ENCODE measurements at regions not wholly inside any gene's neighbourhood (a gene's known extent, or its start where the extent isn't known, plus 50 kb on each side); places are given as distances from the start of the nearest gene placed in this dataset.
A peak's percentile ranks its signal among the peaks of the same experiment; 100 is the strongest.

DNA sequence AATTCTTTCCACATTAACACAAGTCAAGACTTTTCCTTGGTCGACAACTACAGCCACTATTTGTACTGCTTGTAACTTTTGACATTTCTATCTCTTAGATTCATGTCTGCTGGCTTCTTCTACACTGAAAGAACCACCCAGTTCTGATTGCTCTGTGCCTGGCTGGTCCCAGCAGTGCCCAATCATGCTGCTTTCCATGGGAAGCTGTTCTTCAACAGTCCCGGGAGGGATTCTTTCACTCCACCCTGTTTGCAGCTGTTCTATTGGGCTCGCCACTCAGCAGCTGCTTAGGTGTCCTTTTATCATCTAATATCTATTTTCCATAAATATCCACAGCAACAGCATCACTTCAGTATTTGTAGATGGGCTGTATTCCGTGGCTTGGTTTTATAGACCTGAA, 471.1 kb upstream of the SMIM21 start:
- no peaks in the 10 kb centered on the region for H3K27me3 Mint-ChIP-seq (ENCODE audit: insufficient read depth, unreplicated experiment)
- DNase-seq (ENCODE audit: unreplicated experiment) = no peak
- no peaks in the 10 kb centered on the region for H3K9me3 Mint-ChIP-seq (ENCODE audit: unreplicated experiment)
- ChIA-PET CTCF (interaction anchor here (0.7 to 1.4 kb wide), 3 partner anchors 354 to 1245 kb away, joined by 3 to 4 read pairs (median 3); no protein-coding TSS in a partner anchor), POLR2A (no interaction called here)
- H3K36me3 Mint-ChIP-seq (ENCODE audit: insufficient read depth, unreplicated experiment) = no peaks in the 10 kb centered on the region
- intact Hi-C loops (cut with micrococcal nuclease) = loop anchor here (10.0 kb wide), 1 partner anchor 1244 kb away; no protein-coding TSS in a partner anchor
- TF ChIP-seq, protein P1, sequence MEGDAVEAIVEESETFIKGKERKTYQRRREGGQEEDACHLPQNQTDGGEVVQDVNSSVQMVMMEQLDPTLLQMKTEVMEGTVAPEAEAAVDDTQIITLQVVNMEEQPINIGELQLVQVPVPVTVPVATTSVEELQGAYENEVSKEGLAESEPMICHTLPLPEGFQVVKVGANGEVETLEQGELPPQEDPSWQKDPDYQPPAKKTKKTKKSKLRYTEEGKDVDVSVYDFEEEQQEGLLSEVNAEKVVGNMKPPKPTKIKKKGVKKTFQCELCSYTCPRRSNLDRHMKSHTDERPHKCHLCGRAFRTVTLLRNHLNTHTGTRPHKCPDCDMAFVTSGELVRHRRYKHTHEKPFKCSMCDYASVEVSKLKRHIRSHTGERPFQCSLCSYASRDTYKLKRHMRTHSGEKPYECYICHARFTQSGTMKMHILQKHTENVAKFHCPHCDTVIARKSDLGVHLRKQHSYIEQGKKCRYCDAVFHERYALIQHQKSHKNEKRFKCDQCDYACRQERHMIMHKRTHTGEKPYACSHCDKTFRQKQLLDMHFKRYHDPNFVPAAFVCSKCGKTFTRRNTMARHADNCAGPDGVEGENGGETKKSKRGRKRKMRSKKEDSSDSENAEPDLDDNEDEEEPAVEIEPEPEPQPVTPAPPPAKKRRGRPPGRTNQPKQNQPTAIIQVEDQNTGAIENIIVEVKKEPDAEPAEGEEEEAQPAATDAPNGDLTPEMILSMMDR (IDR thresholded peaks at IDR 0.05; ENCODE audit: unreplicated experiment) = no peak
- H3K4me1 Mint-ChIP-seq (ENCODE audit: insufficient read depth, unreplicated experiment) = no peaks in the 10 kb centered on the region
- no TSS peak for BruUV-seq (replicated peaks)
- no peak overlapping the region for H3K4me3 Mint-ChIP-seq (ENCODE audit: unreplicated experiment)
- H3K27ac Mint-ChIP-seq (ENCODE audit: low read depth, unreplicated experiment) = no peak overlapping the region

DNA sequence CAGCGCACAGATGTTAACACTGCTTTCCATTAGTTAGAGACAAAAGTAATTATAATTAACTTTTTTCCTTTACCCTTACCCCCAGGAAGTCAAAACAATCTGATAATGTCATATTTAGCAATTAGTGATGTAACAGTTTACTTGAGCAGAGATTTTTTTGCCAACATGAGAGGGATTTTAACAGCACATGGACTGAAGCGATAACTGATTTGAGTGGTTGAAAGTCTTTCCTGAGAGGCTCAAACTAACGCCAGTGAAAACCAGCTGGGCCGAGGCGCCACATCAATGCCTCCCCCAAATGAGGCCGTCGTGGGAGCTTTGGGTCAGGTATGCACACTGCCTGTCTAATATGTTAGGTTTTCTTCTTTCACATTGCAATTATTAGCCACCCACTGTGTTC, 469.9 kb upstream of the SMIM21 start:
- ChIA-PET POLR2A (no interaction called here), CTCF (interaction anchor here (0.6 to 1.1 kb wide), 5 partner anchors 196 to 1130 kb away, joined by 3 to 4 read pairs (median 3); no protein-coding TSS in a partner anchor)
- intact Hi-C loops (cut with micrococcal nuclease) = loop anchor here (10.0 kb wide), 1 partner anchor 1243 kb away; no protein-coding TSS in a partner anchor
- H3K9me3 Mint-ChIP-seq (ENCODE audit: unreplicated experiment) = no peaks in the 10 kb centered on the region
- TF ChIP-seq, protein P1 (IDR thresholded peaks at IDR 0.05; ENCODE audit: unreplicated experiment) = no peak
- no peak for DNase-seq (ENCODE audit: unreplicated experiment)
- no peak overlapping the region for H3K27ac Mint-ChIP-seq (ENCODE audit: low read depth, unreplicated experiment)
- H3K4me1 Mint-ChIP-seq (ENCODE audit: insufficient read depth, unreplicated experiment) = no peaks in the 10 kb centered on the region
- no TSS peak for BruUV-seq (replicated peaks)
- H3K36me3 Mint-ChIP-seq (ENCODE audit: insufficient read depth, unreplicated experiment) = no peaks in the 10 kb centered on the region
- H3K4me3 Mint-ChIP-seq (ENCODE audit: unreplicated experiment) = no peak overlapping the region
- H3K27me3 Mint-ChIP-seq (ENCODE audit: insufficient read depth, unreplicated experiment) = no peaks in the 10 kb centered on the region

DNA sequence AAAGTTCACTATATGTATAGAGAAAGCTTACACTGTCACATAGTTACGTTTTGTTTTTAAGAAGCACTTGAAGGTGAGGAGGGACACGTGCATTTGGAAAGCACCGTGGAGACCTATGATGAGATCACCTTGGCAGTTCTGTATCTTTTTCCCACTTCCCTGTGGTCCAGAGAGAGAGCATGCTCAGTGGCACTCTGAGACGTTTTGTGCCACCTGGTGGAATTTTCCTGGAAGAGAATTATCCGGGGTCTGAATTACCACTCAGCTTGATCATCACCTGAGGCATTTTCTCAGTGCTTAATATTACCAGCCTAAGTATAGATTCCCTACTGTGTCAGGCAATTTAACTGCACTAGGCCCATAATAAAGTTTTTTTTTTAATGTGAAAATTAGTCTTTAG, 469.4 kb upstream of the SMIM21 start:
- Mint-ChIP-seq H3K27me3 (ENCODE audit: insufficient read depth, unreplicated experiment) (no peaks in the 10 kb centered on the region), H3K4me1 (ENCODE audit: insufficient read depth, unreplicated experiment) (no peaks in the 10 kb centered on the region), H3K4me3 (ENCODE audit: unreplicated experiment) (no peak overlapping the region), H3K27ac (ENCODE audit: low read depth, unreplicated experiment) (no peak overlapping the region), H3K9me3 (ENCODE audit: unreplicated experiment) (no peaks in the 10 kb centered on the region), H3K36me3 (ENCODE audit: insufficient read depth, unreplicated experiment) (no peaks in the 10 kb centered on the region)
- DNase-seq (ENCODE audit: unreplicated experiment) = peak; percentile 46
- intact Hi-C loops (cut with micrococcal nuclease) = loop anchor here (10.0 kb wide), 1 partner anchor 1242 kb away; no protein-coding TSS in a partner anchor
- CTCF ChIA-PET = interaction anchor here (0.6 kb wide), 1 partner anchor 502 kb away, joined by 3 read pairs; no protein-coding TSS in a partner anchor
- BruUV-seq (replicated peaks) = no TSS peak
- TF ChIP-seq, protein P1 (IDR thresholded peaks at IDR 0.05; ENCODE audit: unreplicated experiment) = peak; percentile 25
- POLR2A ChIA-PET = no interaction called here

DNA sequence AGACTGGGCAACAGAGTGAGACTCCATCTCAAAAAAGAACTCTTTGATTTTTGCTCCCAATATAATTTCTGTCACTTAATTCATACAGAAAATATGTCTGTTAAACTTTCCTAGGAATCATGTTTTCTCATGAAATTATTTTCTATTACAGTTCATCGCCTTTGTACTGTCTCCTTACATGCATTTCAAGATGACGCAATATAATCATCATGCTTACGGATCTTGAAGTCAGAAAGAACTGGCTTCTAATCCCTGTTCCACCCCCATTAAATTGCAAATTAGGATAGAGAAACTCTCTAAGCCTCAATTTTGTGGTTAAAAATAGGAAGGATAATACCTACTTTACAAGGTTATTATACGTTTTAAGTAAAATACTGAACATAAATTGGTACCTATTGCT, 467.6 kb upstream of the SMIM21 start:
- TF ChIP-seq, protein P1 (IDR thresholded peaks at IDR 0.05; ENCODE audit: unreplicated experiment) = no peak

More for the DNA sequence above, 467.6 kb upstream of the SMIM21 start:
- no peaks in the 10 kb centered on the region for H3K36me3 Mint-ChIP-seq (ENCODE audit: insufficient read depth, unreplicated experiment)
- intact Hi-C loops (cut with micrococcal nuclease) = loop anchor here (10.0 kb wide), 1 partner anchor 1240 kb away; no protein-coding TSS in a partner anchor
- H3K27ac Mint-ChIP-seq (ENCODE audit: low read depth, unreplicated experiment) = no peak overlapping the region
- BruUV-seq (replicated peaks) = no TSS peak
- no peak overlapping the region for H3K4me3 Mint-ChIP-seq (ENCODE audit: unreplicated experiment)
- no peak for DNase-seq (ENCODE audit: unreplicated experiment)
- no peaks in the 10 kb centered on the region for H3K9me3 Mint-ChIP-seq (ENCODE audit: unreplicated experiment)
- no peaks in the 10 kb centered on the region for H3K27me3 Mint-ChIP-seq (ENCODE audit: insufficient read depth, unreplicated experiment)
- POLR2A ChIA-PET = interaction anchor here (0.7 kb wide), 1 partner anchor 26 kb away, joined by 5 read pairs; no protein-coding TSS in a partner anchor
- CTCF ChIA-PET = interaction anchor here (0.6 kb wide), 1 partner anchor 354 kb away, joined by 3 read pairs; no protein-coding TSS in a partner anchor
- no peaks in the 10 kb centered on the region for H3K4me1 Mint-ChIP-seq (ENCODE audit: insufficient read depth, unreplicated experiment)

Data from MCF 10A (cell line).